GM19043 (cell line): ENCODE measurements at regions not wholly inside any gene's neighbourhood (a gene's known extent, or its start where the extent isn't known, plus 50 kb on each side); places are given as distances from the start of the nearest gene placed in this dataset.
"Not testable (repeated sequence)": the region's sequence is repeated elsewhere in the genome, so short reads cannot be mapped to it uniquely, and the experiment has no call there.

Experiments
- ATAC-seq: cut with Tn5 transposase; IDR thresholded peaks from one replicate; pipeline ENCODE4 v1.9.1; 2021; ENCODE audit warnings: low read depth; ENCODE audit not compliant: unreplicated experiment

GRCh38 chr21:15199414-15200383, 134.9 kb upstream of the NRIP1 start:
- no peak for ATAC-seq

DNA sequence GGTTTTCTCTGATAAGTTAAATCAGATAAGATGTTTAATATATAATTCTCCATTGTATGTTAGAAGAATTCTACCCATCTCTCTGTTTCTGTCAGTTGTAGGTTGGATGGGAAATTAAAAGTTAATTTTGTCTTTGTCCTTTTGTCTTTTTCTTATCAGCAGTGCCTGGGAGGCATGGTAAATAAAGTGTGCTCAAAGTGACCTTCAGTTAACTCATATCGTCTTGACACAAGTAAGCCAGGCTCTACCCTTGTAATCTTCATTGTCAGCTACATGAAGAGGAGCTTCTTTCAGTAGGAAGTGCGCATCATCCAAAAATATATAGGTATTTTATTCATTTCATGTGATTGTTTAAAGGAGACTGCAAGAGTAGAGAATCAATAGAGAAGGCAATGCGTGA, 138.9 kb upstream of the NRIP1 start:
- ATAC-seq, result no peak

DNA sequence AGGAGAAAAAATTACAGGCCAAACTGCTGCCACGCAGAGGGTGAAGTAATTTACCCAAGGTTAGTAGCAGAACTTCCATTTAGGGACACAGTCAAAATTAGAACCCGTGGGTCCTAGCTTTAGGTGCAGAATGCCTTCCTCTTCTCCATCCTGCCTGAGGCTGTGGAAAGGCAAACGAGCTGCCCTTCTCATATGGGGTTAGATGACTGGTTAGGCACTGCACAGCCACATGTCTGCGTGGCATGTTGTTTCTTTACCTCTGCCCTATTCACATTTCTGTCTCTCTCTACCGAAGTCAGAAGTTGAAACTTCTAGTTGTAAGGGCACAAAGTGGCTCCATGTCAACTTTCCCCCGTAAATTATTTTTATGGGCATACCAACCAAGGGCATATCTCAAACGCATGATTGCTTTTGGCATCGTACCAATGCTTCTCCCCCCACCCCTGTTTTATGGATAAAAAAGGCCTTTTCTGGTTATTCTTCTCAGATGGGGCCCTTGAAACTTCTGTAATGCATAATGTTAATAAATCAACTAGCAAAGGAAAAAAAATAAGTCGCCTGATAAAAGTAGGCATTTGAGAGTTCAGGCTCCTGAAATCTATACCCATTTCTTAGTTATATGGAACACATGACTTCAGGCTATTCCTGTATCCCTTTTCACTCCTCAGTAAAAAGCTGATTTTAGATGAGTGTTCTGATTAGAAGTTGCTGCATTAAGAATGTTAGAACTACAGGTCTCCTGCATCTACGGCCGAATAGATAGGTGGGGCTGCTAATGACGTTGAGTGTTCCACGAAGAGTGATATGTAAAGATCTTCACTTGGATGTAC, 139.6 kb upstream of the NRIP1 start:
- no peak for ATAC-seq

- ATAC-seq, result no peak
Measured at GRCh38 chr21:15204970-15205286, 140.1 kb upstream of the NRIP1 start.

- ATAC-seq, result peak; percentile 75
Measured at GRCh38 chr21:15206514-15206913, 141.7 kb upstream of the NRIP1 start.

GRCh38 chr21:15207231-15207630, 142.4 kb upstream of the NRIP1 start:
- no peak for ATAC-seq

GRCh38 chr21:15207635-15208370, 143.0 kb upstream of the NRIP1 start:
- no peak for ATAC-seq

DNA sequence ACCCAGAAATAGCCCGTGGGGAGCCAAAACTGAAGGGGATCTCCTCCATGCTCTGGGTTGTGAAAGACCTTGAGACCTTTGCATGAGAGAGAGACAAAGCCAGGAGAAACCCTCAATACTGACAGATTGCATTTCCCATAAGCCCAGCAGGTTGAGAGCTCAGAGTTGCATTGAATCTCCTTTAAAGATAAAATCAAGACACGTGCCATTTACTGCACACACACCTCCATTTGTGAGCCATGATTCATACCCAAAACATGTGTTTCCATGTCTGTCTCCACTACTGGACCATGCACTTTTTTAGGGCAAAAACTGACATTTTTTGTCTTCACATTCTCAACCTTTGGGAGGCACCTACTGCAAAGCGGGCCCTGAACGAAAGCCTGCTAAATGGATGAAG, 144.0 kb upstream of the NRIP1 start:
- ATAC-seq, result no peak

GRCh38 chr21:15209224-15209623, 144.4 kb upstream of the NRIP1 start:
- ATAC-seq, result no peak

DNA sequence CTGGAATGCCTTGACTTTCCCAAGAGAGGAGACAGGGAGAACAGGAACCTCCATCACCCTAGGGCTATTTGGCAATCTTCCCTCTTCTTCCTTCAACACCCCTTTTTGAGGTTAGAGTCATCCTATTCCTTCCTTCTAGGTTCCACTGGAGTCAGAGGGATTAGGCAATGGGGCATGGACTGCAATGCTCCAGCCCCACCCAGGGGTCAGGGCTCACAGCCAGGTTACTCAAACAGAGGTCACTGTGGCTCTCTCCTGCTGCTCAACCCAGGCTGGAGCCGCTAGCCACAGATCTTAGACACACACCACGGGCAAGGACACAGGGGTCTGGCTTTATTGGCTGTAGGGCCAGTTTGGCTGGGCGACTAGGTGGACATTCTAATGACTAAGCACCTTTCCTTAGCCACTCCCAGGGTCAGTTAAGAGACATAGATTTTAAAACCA, 145.5 kb upstream of the NRIP1 start:
- ATAC-seq, result no peak

DNA sequence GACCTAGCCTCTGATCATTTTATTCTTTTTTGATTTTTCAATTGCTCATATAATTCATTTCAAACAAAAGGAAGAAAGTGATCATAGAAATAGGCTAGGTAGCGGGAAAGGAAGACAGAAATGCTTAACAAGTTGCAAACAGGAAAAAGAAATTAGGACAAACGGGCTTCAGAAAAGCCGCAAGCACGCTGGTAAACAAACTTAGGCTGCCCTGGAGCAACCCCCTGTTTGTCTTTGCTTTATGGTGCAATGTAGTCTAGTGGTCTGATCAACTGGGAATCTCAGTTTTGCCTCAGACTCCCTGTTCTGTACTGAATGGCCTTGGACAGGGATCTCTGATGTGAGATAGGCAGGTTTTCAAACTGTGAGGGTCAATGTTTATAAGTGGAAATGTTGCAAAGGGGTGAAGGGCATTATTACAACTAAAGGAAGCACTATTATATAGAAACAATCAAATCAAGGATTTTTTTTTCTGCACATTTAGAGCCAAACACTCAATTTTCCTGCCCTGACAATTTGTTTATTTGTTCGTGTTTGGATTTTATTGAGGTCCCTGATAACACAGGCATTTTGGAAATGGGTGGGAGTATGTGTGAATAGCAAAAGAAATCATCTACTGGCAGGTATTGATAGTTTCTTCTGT, 146.8 kb upstream of the NRIP1 start:
- no peak for ATAC-seq

DNA sequence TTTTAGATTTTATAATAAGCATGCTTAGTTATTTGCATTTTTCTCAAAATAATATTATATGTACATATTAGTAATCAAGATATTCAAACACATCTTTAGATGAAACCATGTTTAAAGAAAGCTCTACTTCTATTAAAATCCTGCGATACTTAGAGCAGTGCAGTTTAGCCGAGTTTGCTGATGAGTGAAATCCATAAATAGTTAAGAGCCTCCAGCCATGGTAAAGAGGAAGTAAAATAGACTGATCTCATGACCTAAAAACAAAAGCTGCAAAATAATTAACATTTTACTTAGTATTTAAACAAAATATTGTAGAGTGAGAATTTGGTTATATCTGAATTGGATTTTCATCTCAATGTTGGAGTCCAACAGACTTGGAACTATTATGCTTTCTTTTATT, 147.4 kb upstream of the NRIP1 start:
- no peak for ATAC-seq

DNA sequence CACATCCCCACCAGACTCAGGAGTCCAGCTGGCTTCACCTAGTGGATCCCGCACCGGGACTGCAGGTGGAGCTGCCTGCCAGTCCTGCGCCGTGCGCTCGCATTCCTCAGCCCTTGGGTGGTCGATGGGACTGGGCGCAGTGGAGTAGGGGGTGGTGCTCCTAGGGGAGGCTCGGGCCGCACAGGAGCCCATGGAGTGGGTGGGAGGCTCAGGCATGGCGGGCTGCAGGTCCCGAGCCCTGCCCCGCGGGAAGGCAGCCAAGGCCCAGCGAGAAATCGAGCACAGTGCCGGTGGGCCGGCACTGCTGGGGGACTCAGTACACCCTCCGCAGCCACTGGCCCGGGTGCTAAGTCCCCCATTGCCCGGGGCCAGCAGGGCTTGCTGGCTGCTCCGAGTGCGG, 153.7 kb upstream of the NRIP1 start:
- ATAC-seq, result not testable (repeated sequence)

GRCh38 chr21:15219039-15219438, 154.2 kb upstream of the NRIP1 start:
- ATAC-seq, result no peak

DNA sequence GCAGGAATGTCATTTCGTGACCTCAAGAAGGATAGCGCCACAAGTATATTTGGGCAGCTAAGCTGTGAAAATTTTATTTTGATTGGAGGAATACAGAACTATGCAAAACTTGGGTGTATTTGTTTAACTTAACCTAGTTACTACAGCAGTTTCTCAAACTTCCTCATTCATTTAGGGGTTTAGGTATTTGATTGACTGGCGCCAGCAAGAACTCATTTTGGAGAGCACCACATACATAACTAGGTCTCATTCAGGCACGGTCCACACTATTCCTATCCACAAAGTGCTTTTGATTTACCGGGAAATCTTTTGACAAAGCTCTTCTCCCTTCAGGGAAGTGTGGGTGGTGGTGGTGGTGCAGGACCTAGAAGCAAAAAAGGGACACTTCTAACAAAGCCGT, 155.1 kb upstream of the NRIP1 start:
- no peak for ATAC-seq

- no peak for ATAC-seq
Measured at GRCh38 chr21:15221799-15222386, 157.1 kb upstream of the NRIP1 start.

GRCh38 chr21:15222707-15223106, 157.9 kb upstream of the NRIP1 start:
- no peak for ATAC-seq

- no peak for ATAC-seq
Measured at GRCh38 chr21:15224346-15225086, 159.7 kb upstream of the NRIP1 start.

DNA sequence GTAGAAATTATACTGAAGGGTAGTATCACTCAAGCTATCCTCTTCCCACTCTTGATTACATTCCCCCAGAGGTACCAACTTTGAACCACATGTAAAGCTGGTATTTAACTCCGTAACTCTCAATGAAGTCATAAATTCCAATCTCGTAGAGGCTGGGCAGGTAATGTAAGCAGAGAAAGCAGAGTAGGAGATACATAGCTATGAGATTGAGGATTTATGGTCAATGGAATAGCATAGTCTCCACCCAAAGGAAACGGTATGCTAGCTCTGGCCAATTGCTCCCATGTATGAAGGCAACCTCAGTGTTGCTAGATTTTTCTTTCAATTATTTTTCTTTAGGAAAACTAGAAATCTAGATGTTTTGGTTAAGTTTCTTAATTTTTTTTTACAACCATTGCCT, 163.1 kb upstream of the NRIP1 start:
- ATAC-seq, result no peak
